ENCODE measurements at regions not wholly inside any gene's neighbourhood (a gene's known extent, or its start where the extent isn't known, plus 50 kb on each side); places are given as distances from the start of the nearest gene placed in this dataset.

DNA sequence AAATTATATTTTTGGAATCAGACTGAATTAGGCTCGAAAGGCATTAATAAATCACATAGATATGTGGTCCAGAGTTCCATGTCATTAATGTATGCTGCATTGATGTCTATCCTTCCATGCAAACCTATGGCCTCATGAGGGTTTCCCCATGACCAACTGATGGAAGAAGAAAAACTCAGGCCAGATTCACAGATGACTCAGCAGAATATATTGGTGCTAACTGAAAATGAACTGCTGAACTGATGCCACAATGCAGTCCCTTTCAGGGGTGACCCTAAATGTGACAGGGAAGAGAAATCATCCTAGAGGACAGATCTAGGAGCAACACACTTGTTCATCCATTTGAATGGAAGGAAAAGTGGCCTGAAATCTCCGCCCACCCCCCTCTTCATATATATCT lies 110.5 kb upstream of the KCND3 start:
- TF ChIP-seq, protein P1, sequence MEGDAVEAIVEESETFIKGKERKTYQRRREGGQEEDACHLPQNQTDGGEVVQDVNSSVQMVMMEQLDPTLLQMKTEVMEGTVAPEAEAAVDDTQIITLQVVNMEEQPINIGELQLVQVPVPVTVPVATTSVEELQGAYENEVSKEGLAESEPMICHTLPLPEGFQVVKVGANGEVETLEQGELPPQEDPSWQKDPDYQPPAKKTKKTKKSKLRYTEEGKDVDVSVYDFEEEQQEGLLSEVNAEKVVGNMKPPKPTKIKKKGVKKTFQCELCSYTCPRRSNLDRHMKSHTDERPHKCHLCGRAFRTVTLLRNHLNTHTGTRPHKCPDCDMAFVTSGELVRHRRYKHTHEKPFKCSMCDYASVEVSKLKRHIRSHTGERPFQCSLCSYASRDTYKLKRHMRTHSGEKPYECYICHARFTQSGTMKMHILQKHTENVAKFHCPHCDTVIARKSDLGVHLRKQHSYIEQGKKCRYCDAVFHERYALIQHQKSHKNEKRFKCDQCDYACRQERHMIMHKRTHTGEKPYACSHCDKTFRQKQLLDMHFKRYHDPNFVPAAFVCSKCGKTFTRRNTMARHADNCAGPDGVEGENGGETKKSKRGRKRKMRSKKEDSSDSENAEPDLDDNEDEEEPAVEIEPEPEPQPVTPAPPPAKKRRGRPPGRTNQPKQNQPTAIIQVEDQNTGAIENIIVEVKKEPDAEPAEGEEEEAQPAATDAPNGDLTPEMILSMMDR (IDR thresholded peaks at IDR 0.05; ENCODE audit: control extremely low read depth, extremely low read depth): no peak
- DNase-seq (no peak), ATAC-seq (ENCODE audit: insufficient read depth, low FRiP score) (no peak)
- peaks cover 0 to 2% (median 0%) of the 10 kb centered on the region in 4 donors for H3K9me3 ChIP-seq (ENCODE audit: control insufficient read depth in 4 of 4, insufficient read depth in 3 of 4, low read length in 3 of 4)
- no peaks in the 10 kb centered on the region for H3K36me3 ChIP-seq (ENCODE audit: control insufficient read depth in 4 of 4, insufficient read depth in 4 of 4, low read length in 4 of 4)
- no peaks in the 10 kb centered on the region for H3K4me1 ChIP-seq (ENCODE audit: control insufficient read depth in 5 of 5, insufficient read depth in 5 of 5, low read length in 5 of 5)
- no peak overlapping the region for H3K4me3 ChIP-seq
- H3K9ac ChIP-seq (ENCODE audit: insufficient read depth in 1 of 2, low read length in 2 of 2): no peak overlapping the region
- H3K27ac ChIP-seq (ENCODE audit: low read depth in 1 of 2, low read length in 1 of 2): no peak overlapping the region
- WGBS, 2 donors: 65% methylated on average over 2 of the region's 2 CpGs
- H3K27me3 ChIP-seq (ENCODE audit: control insufficient read depth in 3 of 3, insufficient read depth in 3 of 3, low read length in 2 of 3): peaks cover 0 to 7% (median 0%) of the 10 kb centered on the region in 3 donors

DNA sequence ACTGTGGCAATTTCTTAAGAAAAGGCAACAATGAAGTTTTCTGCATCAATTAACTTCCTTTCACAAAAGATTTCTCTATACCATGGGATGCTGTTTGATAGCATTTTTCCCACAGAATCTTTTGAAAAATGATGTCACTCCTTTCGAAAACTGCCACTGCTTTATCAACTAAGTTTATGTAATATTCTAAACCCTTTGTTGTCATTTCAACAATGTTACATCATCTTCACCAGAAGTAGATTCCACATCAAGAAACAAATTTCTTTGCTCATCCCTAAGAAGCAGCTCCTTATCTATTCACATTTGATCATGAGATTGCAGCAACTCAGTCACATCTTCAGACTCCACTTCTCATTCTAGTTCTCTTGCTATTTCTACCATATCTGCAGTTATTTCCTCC lies 116.1 kb upstream of the KCND3 start:
- no peak overlapping the region for H3K4me3 ChIP-seq
- no peaks in the 10 kb centered on the region for H3K36me3 ChIP-seq (ENCODE audit: control insufficient read depth in 4 of 4, insufficient read depth in 4 of 4, low read length in 4 of 4)
- DNase-seq: no peak
- no peak overlapping the region for H3K9ac ChIP-seq (ENCODE audit: insufficient read depth in 1 of 2, low read length in 2 of 2)
- peaks cover 0 to 7% (median 0%) of the 10 kb centered on the region in 5 donors for H3K4me1 ChIP-seq (ENCODE audit: control insufficient read depth in 5 of 5, insufficient read depth in 5 of 5, low read length in 5 of 5)
- H3K27me3 ChIP-seq (ENCODE audit: control insufficient read depth in 3 of 3, insufficient read depth in 3 of 3, low read length in 2 of 3): no peaks in the 10 kb centered on the region
- WGBS, 2 donors: 96 to 100% methylated on average over 1 of the region's 1 CpG
- TF ChIP-seq, protein P1 (IDR thresholded peaks at IDR 0.05; ENCODE audit: control extremely low read depth, extremely low read depth): no peak
- no peak overlapping the region for H3K27ac ChIP-seq (ENCODE audit: low read depth in 1 of 2, low read length in 1 of 2)
- H3K9me3 ChIP-seq (ENCODE audit: control insufficient read depth in 4 of 4, insufficient read depth in 3 of 4, low read length in 3 of 4): peaks cover 0 to 4% (median under 1%) of the 10 kb centered on the region in 4 donors
- ATAC-seq (ENCODE audit: insufficient read depth, low FRiP score): no peak

DNA sequence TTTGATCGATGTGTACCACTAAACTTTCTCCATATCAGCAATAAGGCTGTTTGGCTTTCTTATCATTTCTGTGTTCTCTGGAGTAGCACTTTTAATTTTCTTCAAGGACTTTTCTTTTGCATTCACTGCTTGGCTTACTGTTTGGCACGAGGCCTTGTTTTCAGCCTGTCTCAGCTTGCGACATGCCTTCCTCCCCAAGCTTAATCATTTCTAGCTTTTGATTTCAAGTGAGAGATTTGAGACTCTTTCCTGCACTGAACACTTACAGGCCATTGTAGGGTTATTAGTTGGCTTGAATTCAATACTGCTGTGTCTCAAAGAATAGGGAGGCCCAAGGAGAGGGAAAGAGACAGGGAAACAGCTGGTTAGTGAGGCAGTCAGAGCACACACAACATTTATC lies 120.6 kb upstream of the KCND3 start:
- WGBS, 2 donors: 46 to 79% methylated on average over 3 of the region's 3 CpGs
- Histone ChIP-seq H3K4me3 (no peak overlapping the region), H3K4me1 (ENCODE audit: control insufficient read depth in 5 of 5, insufficient read depth in 5 of 5, low read length in 5 of 5) (peaks cover 0 to 7% (median 1%) of the 10 kb centered on the region in 5 donors), H3K27me3 (ENCODE audit: control insufficient read depth in 3 of 3, insufficient read depth in 3 of 3, low read length in 2 of 3) (no peaks in the 10 kb centered on the region), H3K9me3 (ENCODE audit: control insufficient read depth in 4 of 4, insufficient read depth in 3 of 4, low read length in 3 of 4) (peaks cover 0 to 4% (median under 1%) of the 10 kb centered on the region in 4 donors), H3K36me3 (ENCODE audit: control insufficient read depth in 4 of 4, insufficient read depth in 4 of 4, low read length in 4 of 4) (no peaks in the 10 kb centered on the region), H3K27ac (ENCODE audit: low read depth in 1 of 2, low read length in 1 of 2) (no peak overlapping the region), H3K9ac (ENCODE audit: insufficient read depth in 1 of 2, low read length in 2 of 2) (no peak overlapping the region)
- TF ChIP-seq, protein P1 (IDR thresholded peaks at IDR 0.05; ENCODE audit: control extremely low read depth, extremely low read depth): no peak
- DNase-seq (peak; percentile 39 to 86 (median 49)), ATAC-seq (ENCODE audit: insufficient read depth, low FRiP score) (peak; percentile 41)

DNA sequence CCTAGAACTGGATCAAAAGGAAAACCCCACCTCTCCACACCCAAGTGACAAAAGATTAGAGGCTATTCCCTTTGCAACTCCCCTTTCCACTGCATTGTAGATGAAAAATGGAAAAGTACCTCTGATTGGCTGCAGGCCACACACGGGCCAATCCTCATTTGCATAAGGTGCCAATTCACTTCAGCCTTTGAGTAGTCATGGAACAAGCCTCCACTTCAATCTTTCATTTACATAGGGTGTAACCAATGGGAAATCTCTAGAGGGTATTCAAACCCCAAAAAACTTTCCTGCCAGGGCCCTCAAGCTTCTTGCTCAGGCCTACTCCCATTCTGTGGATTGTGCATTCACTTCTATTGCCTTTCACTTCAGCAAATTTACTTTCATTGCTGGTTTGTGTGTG lies 122.3 kb upstream of the KCND3 start:
- ATAC-seq (ENCODE audit: insufficient read depth, low FRiP score): no peak
- WGBS, 2 donors: 38 to 61% methylated on average over 1 of the region's 1 CpG

More for the DNA sequence above, 122.3 kb upstream of the KCND3 start:
- Histone ChIP-seq H3K27ac (ENCODE audit: low read depth in 1 of 2, low read length in 1 of 2) (no peak overlapping the region), H3K4me1 (ENCODE audit: control insufficient read depth in 5 of 5, insufficient read depth in 5 of 5, low read length in 5 of 5) (peaks cover 0 to 7% (median 1%) of the 10 kb centered on the region in 5 donors), H3K9me3 (ENCODE audit: control insufficient read depth in 4 of 4, insufficient read depth in 3 of 4, low read length in 3 of 4) (peaks cover 0 to 4% (median under 1%) of the 10 kb centered on the region in 4 donors), H3K27me3 (ENCODE audit: control insufficient read depth in 3 of 3, insufficient read depth in 3 of 3, low read length in 2 of 3) (no peaks in the 10 kb centered on the region), H3K36me3 (ENCODE audit: control insufficient read depth in 4 of 4, insufficient read depth in 4 of 4, low read length in 4 of 4) (no peaks in the 10 kb centered on the region), H3K9ac (ENCODE audit: insufficient read depth in 1 of 2, low read length in 2 of 2) (no peak overlapping the region), H3K4me3 (no peak overlapping the region)
- no peak for DNase-seq
- TF ChIP-seq, protein P1 (IDR thresholded peaks at IDR 0.05; ENCODE audit: control extremely low read depth, extremely low read depth): no peak
